GM18505 (cell line): ENCODE measurements at regions not wholly inside any gene's neighbourhood (a gene's known extent, or its start where the extent isn't known, plus 50 kb on each side); places are given as distances from the start of the nearest gene placed in this dataset.

ENCODE experiments used
- ATAC-seq: cut with Tn5 transposase; IDR thresholded peaks from one replicate; pipeline ENCODE4 v1.9.1; 2021; ENCODE audit not compliant: unreplicated experiment
- POLR2A ChIP-seq: IDR thresholded peaks from 4 replicates; pipeline ENCODE4 v1.6.1; 2011; ENCODE audit warnings: borderline replicate concordance; ENCODE audit not compliant: insufficient read depth, insufficient read length; ENCODE audit errors: extremely low read depth

GRCh38 chr10:88095223-88095721, 231.8 kb downstream of the PTEN start:
- no peak for ATAC-seq
- TF ChIP-seq POLR2A: no peak

GRCh38 chr10:88095778-88096431, 232.5 kb downstream of the PTEN start:
- no peak for TF ChIP-seq POLR2A
- no peak for ATAC-seq

GRCh38 chr10:88097092-88097516, 233.7 kb downstream of the PTEN start:
- no peak for TF ChIP-seq POLR2A
- no peak for ATAC-seq

- no peak for TF ChIP-seq POLR2A
- ATAC-seq: no peak
Observed at GRCh38 chr10:88097536-88097935, 234.1 kb downstream of the PTEN start.

GRCh38 chr10:88100281-88100680, 236.9 kb downstream of the PTEN start:
- TF ChIP-seq POLR2A: no peak
- no peak for ATAC-seq

GRCh38 chr10:88101666-88102065, 238.2 kb downstream of the PTEN start:
- no peak for ATAC-seq
- TF ChIP-seq POLR2A: no peak

- no peak for ATAC-seq
- TF ChIP-seq POLR2A: no peak
Observed at GRCh38 chr10:88103576-88103975, 240.2 kb downstream of the PTEN start.

GRCh38 chr10:88104223-88104622, 240.8 kb downstream of the PTEN start:
- no peak for ATAC-seq
- no peak for TF ChIP-seq POLR2A

GRCh38 chr10:88106366-88106765, 242.9 kb downstream of the PTEN start:
- TF ChIP-seq POLR2A: no peak
- ATAC-seq: no peak

- TF ChIP-seq POLR2A: no peak
Observed at GRCh38 chr10:88107296-88108097, 244.1 kb downstream of the PTEN start.

GRCh38 chr10:88108115-88108610, 244.7 kb downstream of the PTEN start:
- TF ChIP-seq POLR2A: no peak
- peak; percentile 58 for ATAC-seq

More at GRCh38 chr10:88107296-88108097, 244.1 kb downstream of the PTEN start:
- ATAC-seq: peak; percentile 15

- no peak for ATAC-seq
- TF ChIP-seq POLR2A: no peak
Observed at GRCh38 chr10:88110355-88110754, 246.9 kb downstream of the PTEN start.

GRCh38 chr10:88110822-88111221, 247.4 kb downstream of the PTEN start:
- no peak for ATAC-seq
- no peak for TF ChIP-seq POLR2A

GRCh38 chr10:88111294-88111693, 247.9 kb downstream of the PTEN start:
- no peak for TF ChIP-seq POLR2A
- no peak for ATAC-seq
